ENCODE measurements at regions not wholly inside any gene's neighbourhood (a gene's known extent, or its start where the extent isn't known, plus 50 kb on each side); places are given as distances from the start of the nearest gene placed in this dataset.

DNA sequence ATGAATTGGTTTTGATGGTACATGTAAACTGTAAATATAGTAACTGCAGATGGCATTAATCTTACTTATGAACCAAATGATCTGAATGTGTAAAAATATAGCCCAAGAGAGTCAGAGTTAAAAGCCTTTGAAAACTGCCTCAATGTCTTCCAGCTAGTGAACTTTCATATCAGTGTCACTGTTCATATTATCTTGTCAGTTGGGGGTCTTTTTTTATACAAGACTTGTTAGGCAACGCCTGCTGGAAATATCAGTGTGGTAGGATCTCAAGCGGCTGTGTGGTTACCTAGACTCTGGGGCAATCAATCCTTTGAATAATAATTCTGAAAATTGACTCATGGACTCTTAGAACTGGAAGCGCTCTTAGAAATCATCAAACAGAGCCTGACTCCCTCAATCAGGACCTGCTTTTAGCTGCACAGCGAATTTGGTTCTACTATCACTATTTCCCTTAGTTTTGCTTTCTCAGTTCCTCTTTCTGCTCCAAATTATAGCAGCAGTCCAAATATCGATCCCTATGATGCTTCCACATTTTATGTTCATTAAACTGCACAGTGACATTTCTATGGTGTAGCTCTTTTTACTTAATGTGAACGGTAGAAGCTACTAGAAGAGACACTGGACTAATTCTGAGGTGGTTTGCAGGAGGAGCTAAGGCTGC is 100.1 kb upstream of the COL1A2 start:
- DNase-seq (no peak), ATAC-seq (replicated peaks in 1 of 4) (no peak)
- Mint-ChIP-seq H3K4me1 (no peaks in the 10 kb centered on the region), H3K4me3 (no peak overlapping the region), H3K27ac (no peak overlapping the region), H3K9me3 (no peaks in the 10 kb centered on the region), H3K27me3 (peaks cover 0 to 19% of the 10 kb centered on the region in 2 donors), H3K36me3 (no peaks in the 10 kb centered on the region)
- H3K4me3 ChIP-seq (ENCODE audit: control insufficient read depth in 1 of 2, extremely low read depth in 1 of 2, low read length in 1 of 2), result no peak overlapping the region
- H3K4me1 ChIP-seq (ENCODE audit: control insufficient read depth in 1 of 2, extremely low read depth in 1 of 2, insufficient read depth in 2 of 2, low read length in 2 of 2), result no peaks in the 10 kb centered on the region
- ChIA-PET POLR2A (no interaction called here), CTCF (no interaction called here)
- no peaks in the 10 kb centered on the region for H3K27me3 ChIP-seq (replicated peaks in 1 of 2; ENCODE audit: control insufficient read depth in 2 of 2, extremely low read depth in 1 of 2, insufficient read depth in 2 of 2, low read length in 1 of 2)
- H3K36me3 ChIP-seq (ENCODE audit: control insufficient read depth in 2 of 2, extremely low read depth in 1 of 2, insufficient read depth in 1 of 2, low read length in 1 of 2), result no peaks in the 10 kb centered on the region
- no peak overlapping the region for H3K27ac ChIP-seq (ENCODE audit: low read length)
- no peaks in the 10 kb centered on the region for H3K9me3 ChIP-seq
- 64% methylated on average over 4 of the region's 6 CpGs for WGBS (ENCODE audit: insufficient coverage)

DNA sequence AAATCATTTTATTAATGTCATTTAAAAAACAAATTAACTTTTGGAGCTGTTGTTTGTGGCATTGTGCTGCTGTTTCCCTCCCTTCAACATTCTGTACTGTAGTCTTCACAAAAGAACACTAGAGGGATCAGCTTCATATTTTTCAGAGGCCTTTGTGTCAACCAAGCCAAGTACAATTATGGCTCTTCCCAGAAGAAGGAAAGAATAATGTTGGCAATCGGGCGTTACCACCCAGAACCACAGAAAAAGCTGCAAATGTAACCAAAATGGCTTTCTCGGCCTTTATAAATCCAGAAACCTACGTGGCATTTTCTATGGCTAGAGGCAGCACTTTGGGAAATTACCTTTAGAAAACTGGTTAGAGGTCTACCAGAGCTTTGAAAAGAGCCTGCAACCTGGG is 98.8 kb upstream of the COL1A2 start:
- H3K4me3 ChIP-seq (ENCODE audit: control insufficient read depth in 1 of 2, extremely low read depth in 1 of 2, low read length in 1 of 2), result no peak overlapping the region
- ATAC-seq (replicated peaks in 1 of 4) (no peak), DNase-seq (no peak)
- ChIA-PET CTCF (interaction anchor here in 1 of 2 donors (0.7 kb wide), 1 partner anchor 9 kb away, joined by 5 read pairs; no protein-coding TSS in a partner anchor), POLR2A (no interaction called here)
- H3K36me3 ChIP-seq (ENCODE audit: control insufficient read depth in 2 of 2, extremely low read depth in 1 of 2, insufficient read depth in 1 of 2, low read length in 1 of 2), result no peaks in the 10 kb centered on the region
- no peaks in the 10 kb centered on the region for H3K27me3 ChIP-seq (replicated peaks in 1 of 2; ENCODE audit: control insufficient read depth in 2 of 2, extremely low read depth in 1 of 2, insufficient read depth in 2 of 2, low read length in 1 of 2)
- H3K36me3 Mint-ChIP-seq, result no peaks in the 10 kb centered on the region
- no peak overlapping the region for H3K27ac Mint-ChIP-seq
- H3K9me3 ChIP-seq, result no peaks in the 10 kb centered on the region
- H3K27me3 Mint-ChIP-seq, result peaks cover 0 to 19% of the 10 kb centered on the region in 2 donors
- H3K4me1 Mint-ChIP-seq, result no peaks in the 10 kb centered on the region
- no peak overlapping the region for H3K27ac ChIP-seq (ENCODE audit: low read length)
- no peaks in the 10 kb centered on the region for H3K9me3 Mint-ChIP-seq
- H3K4me1 ChIP-seq (ENCODE audit: control insufficient read depth in 1 of 2, extremely low read depth in 1 of 2, insufficient read depth in 2 of 2, low read length in 2 of 2), result no peaks in the 10 kb centered on the region
- no peak overlapping the region for H3K4me3 Mint-ChIP-seq
- 72% methylated on average over 3 of the region's 4 CpGs for WGBS (ENCODE audit: insufficient coverage)

DNA sequence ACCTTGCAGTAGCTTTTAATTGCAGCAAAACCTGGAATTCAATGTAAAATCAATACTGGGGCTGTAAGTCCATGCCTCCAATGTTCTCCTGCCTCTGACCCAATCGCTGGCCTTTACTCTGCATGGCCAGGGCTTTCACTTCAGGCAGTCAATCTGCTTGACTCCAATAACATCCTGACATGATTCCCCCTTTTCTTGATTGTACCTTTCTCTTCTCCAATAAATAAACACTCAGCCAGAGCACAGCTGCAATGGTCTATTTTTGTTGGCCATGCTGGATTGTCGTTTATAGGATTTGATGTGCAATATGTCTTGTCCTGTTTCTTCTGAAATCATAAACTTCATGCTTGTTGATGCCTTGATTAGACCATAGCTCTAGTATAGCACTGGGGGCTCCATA is 97.8 kb upstream of the COL1A2 start:
- Histone ChIP-seq H3K4me3 (ENCODE audit: control insufficient read depth in 1 of 2, extremely low read depth in 1 of 2, low read length in 1 of 2) (no peak overlapping the region), H3K4me1 (ENCODE audit: control insufficient read depth in 1 of 2, extremely low read depth in 1 of 2, insufficient read depth in 2 of 2, low read length in 2 of 2) (no peaks in the 10 kb centered on the region), H3K9me3 (no peaks in the 10 kb centered on the region), H3K27me3 (replicated peaks in 1 of 2; ENCODE audit: control insufficient read depth in 2 of 2, extremely low read depth in 1 of 2, insufficient read depth in 2 of 2, low read length in 1 of 2) (no peaks in the 10 kb centered on the region), H3K27ac (ENCODE audit: low read length) (no peak overlapping the region), H3K36me3 (ENCODE audit: control insufficient read depth in 2 of 2, extremely low read depth in 1 of 2, insufficient read depth in 1 of 2, low read length in 1 of 2) (no peaks in the 10 kb centered on the region)
- no peak for DNase-seq
- Mint-ChIP-seq H3K9me3 (no peaks in the 10 kb centered on the region), H3K36me3 (no peaks in the 10 kb centered on the region), H3K27ac (no peak overlapping the region), H3K4me3 (no peak overlapping the region), H3K27me3 (peaks cover 0 to 14% of the 10 kb centered on the region in 2 donors), H3K4me1 (no peaks in the 10 kb centered on the region)
- ChIA-PET CTCF (interaction anchor here in 1 of 2 donors (0.6 kb wide), 1 partner anchor 9 kb away, joined by 3 read pairs; no protein-coding TSS in a partner anchor), POLR2A (no interaction called here)
- 74% methylated on average over 2 of the region's 2 CpGs for WGBS (ENCODE audit: insufficient coverage)
- no peak for ATAC-seq (replicated peaks in 1 of 4)

- WGBS (ENCODE audit: insufficient coverage), result no CpG with 5 or more reads among the region's 5 CpGs
- H3K27ac ChIP-seq (ENCODE audit: low read length), result no peak overlapping the region
These were observed 97.3 kb upstream of the COL1A2 start for GRCh38 chr7:94297397-94297838.

DNA sequence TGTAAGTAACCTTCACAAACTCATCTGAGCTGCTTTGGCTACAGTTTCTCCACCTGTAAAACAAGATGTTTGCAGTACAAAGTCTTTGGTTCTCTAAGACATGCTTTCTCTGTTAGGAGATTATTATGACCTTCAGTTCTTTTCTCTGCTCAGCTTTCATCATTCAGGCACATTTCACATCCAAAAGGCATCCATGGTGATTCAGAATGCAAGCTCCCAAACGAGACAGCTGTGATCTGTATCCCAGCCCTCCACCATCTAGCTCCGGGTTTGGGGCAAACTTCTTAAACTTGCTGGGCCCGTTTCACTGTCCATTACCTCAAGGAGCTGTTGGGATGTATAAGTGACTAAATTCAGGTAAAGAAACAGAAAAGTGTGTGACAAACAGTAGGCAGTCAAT is 95.8 kb upstream of the COL1A2 start:
- CTCF ChIA-PET, result no interaction called here
- POLR2A ChIA-PET, result no interaction called here
- ATAC-seq (replicated peaks in 1 of 4) (no peak), DNase-seq (no peak)
- Histone ChIP-seq H3K4me3 (ENCODE audit: control insufficient read depth in 1 of 2, extremely low read depth in 1 of 2, low read length in 1 of 2) (no peak overlapping the region), H3K27me3 (replicated peaks in 1 of 2; ENCODE audit: control insufficient read depth in 2 of 2, extremely low read depth in 1 of 2, insufficient read depth in 2 of 2, low read length in 1 of 2) (no peaks in the 10 kb centered on the region), H3K27ac (ENCODE audit: low read length) (no peak overlapping the region), H3K9me3 (no peaks in the 10 kb centered on the region), H3K4me1 (ENCODE audit: control insufficient read depth in 1 of 2, extremely low read depth in 1 of 2, insufficient read depth in 2 of 2, low read length in 2 of 2) (no peaks in the 10 kb centered on the region), H3K36me3 (ENCODE audit: control insufficient read depth in 2 of 2, extremely low read depth in 1 of 2, insufficient read depth in 1 of 2, low read length in 1 of 2) (no peaks in the 10 kb centered on the region)
- Mint-ChIP-seq H3K4me3 (no peak overlapping the region), H3K36me3 (no peaks in the 10 kb centered on the region), H3K4me1 (no peaks in the 10 kb centered on the region), H3K27me3 (peaks cover 0 to 16% of the 10 kb centered on the region in 2 donors), H3K9me3 (no peaks in the 10 kb centered on the region), H3K27ac (no peak overlapping the region)
- WGBS (ENCODE audit: insufficient coverage), result no CpG with 5 or more reads among the region's 3 CpGs

More at GRCh38 chr7:94297397-94297838, 97.3 kb upstream of the COL1A2 start:
- Histone ChIP-seq H3K4me1 (ENCODE audit: control insufficient read depth in 1 of 2, extremely low read depth in 1 of 2, insufficient read depth in 2 of 2, low read length in 2 of 2) (no peaks in the 10 kb centered on the region), H3K36me3 (ENCODE audit: control insufficient read depth in 2 of 2, extremely low read depth in 1 of 2, insufficient read depth in 1 of 2, low read length in 1 of 2) (no peaks in the 10 kb centered on the region), H3K9me3 (no peaks in the 10 kb centered on the region), H3K4me3 (ENCODE audit: control insufficient read depth in 1 of 2, extremely low read depth in 1 of 2, low read length in 1 of 2) (no peak overlapping the region), H3K27me3 (replicated peaks in 1 of 2; ENCODE audit: control insufficient read depth in 2 of 2, extremely low read depth in 1 of 2, insufficient read depth in 2 of 2, low read length in 1 of 2) (no peaks in the 10 kb centered on the region)
- Mint-ChIP-seq H3K9me3 (no peaks in the 10 kb centered on the region), H3K4me3 (no peak overlapping the region), H3K4me1 (no peaks in the 10 kb centered on the region), H3K27me3 (peaks cover 0 to 13% of the 10 kb centered on the region in 2 donors), H3K36me3 (no peaks in the 10 kb centered on the region), H3K27ac (no peak overlapping the region)
- DNase-seq (no peak), ATAC-seq (replicated peaks in 1 of 4) (no peak)
- POLR2A ChIA-PET, result no interaction called here
- CTCF ChIA-PET, result interaction anchor here in 1 of 2 donors (0.6 kb wide), 1 partner anchor 9 kb away, joined by 3 read pairs; no protein-coding TSS in a partner anchor

DNA sequence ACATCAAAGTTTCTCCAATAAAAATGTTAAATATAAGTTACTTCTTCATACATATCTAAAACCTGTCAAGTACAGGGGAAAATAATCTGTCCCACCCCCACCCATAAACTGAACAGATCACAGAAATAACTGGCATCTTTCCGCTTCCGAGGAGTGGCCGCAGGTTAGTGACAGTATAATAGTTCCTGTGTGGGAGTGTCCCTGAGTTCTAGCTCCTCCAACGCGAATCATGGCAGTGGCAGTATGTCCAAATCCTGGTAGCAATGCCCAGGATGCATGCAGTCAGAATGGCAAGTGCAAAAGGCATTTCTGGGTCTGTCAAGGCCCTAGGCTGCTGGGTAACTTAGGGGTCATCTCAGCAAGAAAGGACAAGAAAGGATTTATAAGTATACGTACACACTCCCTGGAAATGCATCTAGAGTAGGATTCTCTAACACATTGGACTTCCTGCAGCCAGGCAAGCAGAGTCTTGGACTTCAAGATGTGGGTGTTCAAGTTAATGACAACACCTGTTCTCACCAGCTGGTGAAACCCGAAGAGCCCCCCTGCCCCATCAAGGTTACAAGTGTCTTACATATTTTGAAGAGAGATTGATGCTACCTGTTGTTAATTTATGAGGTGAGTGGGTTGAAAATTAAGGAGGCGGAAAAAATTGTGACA is 94.4 kb upstream of the COL1A2 start:
- Histone ChIP-seq H3K4me3 (ENCODE audit: control insufficient read depth in 1 of 2, extremely low read depth in 1 of 2, low read length in 1 of 2) (no peak overlapping the region), H3K4me1 (ENCODE audit: control insufficient read depth in 1 of 2, extremely low read depth in 1 of 2, insufficient read depth in 2 of 2, low read length in 2 of 2) (no peaks in the 10 kb centered on the region), H3K36me3 (ENCODE audit: control insufficient read depth in 2 of 2, extremely low read depth in 1 of 2, insufficient read depth in 1 of 2, low read length in 1 of 2) (no peaks in the 10 kb centered on the region), H3K9me3 (no peaks in the 10 kb centered on the region), H3K27me3 (replicated peaks in 1 of 2; ENCODE audit: control insufficient read depth in 2 of 2, extremely low read depth in 1 of 2, insufficient read depth in 2 of 2, low read length in 1 of 2) (no peaks in the 10 kb centered on the region), H3K27ac (ENCODE audit: low read length) (no peak overlapping the region)
- peaks cover 0 to 16% of the 10 kb centered on the region in 2 donors for H3K27me3 Mint-ChIP-seq
- DNase-seq, result no peak
- no peak overlapping the region for H3K27ac Mint-ChIP-seq
- H3K4me1 Mint-ChIP-seq, result no peaks in the 10 kb centered on the region
- peaks cover 2 to 4% (median 4%) of the 10 kb centered on the region in 3 donors for H3K9me3 Mint-ChIP-seq
- ChIA-PET POLR2A (no interaction called here), CTCF (interaction anchor here in 1 of 2 donors (0.6 kb wide), 1 partner anchor 1216 kb away, joined by 3 read pairs; no protein-coding TSS in a partner anchor)
- no peak for ATAC-seq (replicated peaks in 1 of 4)
- 94% methylated on average over 3 of the region's 8 CpGs for WGBS (ENCODE audit: insufficient coverage)
- no peaks in the 10 kb centered on the region for H3K36me3 Mint-ChIP-seq
- no peak overlapping the region for H3K4me3 Mint-ChIP-seq
